Tibial artery (tissue), 4 donors: ENCODE measurements at regions not wholly inside any gene's neighbourhood (a gene's known extent, or its start where the extent isn't known, plus 50 kb on each side); places are given as distances from the start of the nearest gene placed in this dataset.
"Not testable (repeated sequence)": the region's sequence is repeated elsewhere in the genome, so short reads cannot be mapped to it uniquely, and the experiment has no call there.

Experiments
- DNase-seq, 2 donors: peaks; one replicate each; pipeline ENCODE4 v3.0.0-alpha.2; 2019
- H3K27ac ChIP-seq, 2 donors: fragments of 200-600 bp; sonication (generic) in 1 of 2; 1 replicate in 1 of 2; 2 replicates in 1 of 2; pipeline ENCODE4 v1.5.1; 2018 to 2019; ENCODE audit warnings: mild to moderate bottlenecking in 1 of 2
- H3K27me3 ChIP-seq, 2 donors: fragments of 200-600 bp; sonication (generic) in 1 of 2; one replicate each; pipeline versions ENCODE4 v1.5.1 to v1.6.0; 2016 to 2019
- H3K36me3 ChIP-seq, 3 donors: fragments of 200-600 bp; sonication (generic) in 2 of 3; one replicate each; pipeline ENCODE4 v1.5.1; 2016 to 2019; ENCODE audit warnings: mild to moderate bottlenecking in 2 of 3
- H3K4me1 ChIP-seq, 4 donors: fragments of 200-600 bp; sonication (generic) in 2 of 4; 1 replicate in 3 of 4; 2 replicates in 1 of 4; pipeline ENCODE4 v1.5.1; 2016 to 2019
- H3K4me3 ChIP-seq, 2 donors: fragments of 200-600 bp; sonication (generic) in 1 of 2; 1 replicate in 1 of 2; 2 replicates in 1 of 2; pipeline ENCODE4 v1.5.1; 2018 to 2019; ENCODE audit warnings: mild to moderate bottlenecking in 2 of 2
- H3K9me3 ChIP-seq, 3 donors: fragments of 200-600 bp; sonication (generic) in 1 of 3; one replicate each; pipeline ENCODE4 v1.5.1; 2016 to 2019
- intact Hi-C: fragments of 100-400 bp; cut with DNase I; formaldehyde crosslinking; loops from one replicate; pipeline ENCODE4 v1.15.0; 2023; ENCODE audit warnings: low total_unique reads
- TF ChIP-seq, protein P1 (sequence below), 2 experiments: fragments of 200-600 bp in 1 of 2; fragments of 450-650 bp in 1 of 2; IDR thresholded peaks; one replicate each; pipeline ENCODE4 v1.5.1; 2017 to 2019; ENCODE audit warnings: antibody characterized with exemption in 2 of 2, mild to moderate bottlenecking in 1 of 2, moderate library complexity in 1 of 2

GRCh38 chr6:14781772-14782525, 463.9 kb upstream of the JARID2 start:
- TF ChIP-seq, protein P1, sequence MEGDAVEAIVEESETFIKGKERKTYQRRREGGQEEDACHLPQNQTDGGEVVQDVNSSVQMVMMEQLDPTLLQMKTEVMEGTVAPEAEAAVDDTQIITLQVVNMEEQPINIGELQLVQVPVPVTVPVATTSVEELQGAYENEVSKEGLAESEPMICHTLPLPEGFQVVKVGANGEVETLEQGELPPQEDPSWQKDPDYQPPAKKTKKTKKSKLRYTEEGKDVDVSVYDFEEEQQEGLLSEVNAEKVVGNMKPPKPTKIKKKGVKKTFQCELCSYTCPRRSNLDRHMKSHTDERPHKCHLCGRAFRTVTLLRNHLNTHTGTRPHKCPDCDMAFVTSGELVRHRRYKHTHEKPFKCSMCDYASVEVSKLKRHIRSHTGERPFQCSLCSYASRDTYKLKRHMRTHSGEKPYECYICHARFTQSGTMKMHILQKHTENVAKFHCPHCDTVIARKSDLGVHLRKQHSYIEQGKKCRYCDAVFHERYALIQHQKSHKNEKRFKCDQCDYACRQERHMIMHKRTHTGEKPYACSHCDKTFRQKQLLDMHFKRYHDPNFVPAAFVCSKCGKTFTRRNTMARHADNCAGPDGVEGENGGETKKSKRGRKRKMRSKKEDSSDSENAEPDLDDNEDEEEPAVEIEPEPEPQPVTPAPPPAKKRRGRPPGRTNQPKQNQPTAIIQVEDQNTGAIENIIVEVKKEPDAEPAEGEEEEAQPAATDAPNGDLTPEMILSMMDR (IDR thresholded peaks at IDR 0.05) = no peak
- H3K27ac ChIP-seq = no peak overlapping the region
- no peaks in the 10 kb centered on the region for H3K36me3 ChIP-seq

GRCh38 chr6:14782921-14783464, 462.9 kb upstream of the JARID2 start:
- DNase-seq, H3K9me3 ChIP-seq, H3K4me1 ChIP-seq, H3K36me3 ChIP-seq, H3K27ac ChIP-seq, H3K27me3 ChIP-seq, intact Hi-C loops, H3K4me3 ChIP-seq: not testable (repeated sequence)

More at GRCh38 chr6:14781772-14782525, 463.9 kb upstream of the JARID2 start:
- no peak for DNase-seq
- intact Hi-C loops = no loop called here
- H3K9me3 ChIP-seq = no peaks in the 10 kb centered on the region
- no peaks in the 10 kb centered on the region for H3K4me1 ChIP-seq
- H3K4me3 ChIP-seq = no peak overlapping the region
- H3K27me3 ChIP-seq = peaks cover 0 to 2% of the 10 kb centered on the region in 2 donors

- no peaks in the 10 kb centered on the region for H3K4me1 ChIP-seq
- H3K4me3 ChIP-seq = no peak overlapping the region
- intact Hi-C loops = no loop called here
- H3K9me3 ChIP-seq = no peaks in the 10 kb centered on the region
- no peak overlapping the region for H3K27ac ChIP-seq
- TF ChIP-seq, protein P1 (IDR thresholded peaks at IDR 0.05) = no peak
- no peaks in the 10 kb centered on the region for H3K27me3 ChIP-seq
- H3K36me3 ChIP-seq = no peaks in the 10 kb centered on the region
- DNase-seq = no peak
These were observed 462.3 kb upstream of the JARID2 start for GRCh38 chr6:14783594-14783993.

GRCh38 chr6:14784596-14785492, 461.0 kb upstream of the JARID2 start:
- Histone ChIP-seq H3K27ac (no peak overlapping the region), H3K9me3 (no peaks in the 10 kb centered on the region), H3K4me3 (no peak overlapping the region), H3K36me3 (no peaks in the 10 kb centered on the region), H3K4me1 (no peaks in the 10 kb centered on the region), H3K27me3 (no peaks in the 10 kb centered on the region)
- no peak for DNase-seq
- intact Hi-C loops = no loop called here
- TF ChIP-seq, protein P1 (IDR thresholded peaks at IDR 0.05) = no peak

GRCh38 chr6:14785493-14785790, 460.4 kb upstream of the JARID2 start:
- H3K27me3 ChIP-seq = no peaks in the 10 kb centered on the region
- no peak overlapping the region for H3K4me3 ChIP-seq
- H3K4me1 ChIP-seq = no peaks in the 10 kb centered on the region
- no peak for DNase-seq
- H3K36me3 ChIP-seq = no peaks in the 10 kb centered on the region
- TF ChIP-seq, protein P1 (IDR thresholded peaks at IDR 0.05) = no peak
- H3K27ac ChIP-seq = no peak overlapping the region
- intact Hi-C loops = no loop called here
- H3K9me3 ChIP-seq = no peaks in the 10 kb centered on the region

DNA sequence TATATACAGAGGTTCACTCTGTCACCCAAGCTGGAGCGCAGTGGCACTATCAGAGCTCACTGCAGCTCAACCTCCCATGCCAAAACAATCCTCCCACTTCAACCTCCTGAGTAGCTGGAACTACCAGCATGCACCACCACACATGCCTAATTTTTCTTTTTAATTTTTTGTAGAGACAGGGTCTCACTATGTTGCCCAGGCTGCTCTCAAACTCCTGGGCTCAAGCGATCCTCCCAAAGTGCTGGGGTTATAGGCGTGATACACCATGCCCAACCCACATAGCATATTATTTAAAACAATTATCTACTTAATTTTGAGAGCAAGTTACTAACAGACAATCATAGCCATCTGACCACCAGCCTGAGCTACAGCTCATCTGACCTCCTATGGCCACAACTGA, 459.9 kb upstream of the JARID2 start:
- intact Hi-C loops = no loop called here
- no peaks in the 10 kb centered on the region for H3K36me3 ChIP-seq
- H3K4me1 ChIP-seq = no peaks in the 10 kb centered on the region
- TF ChIP-seq, protein P1 (IDR thresholded peaks at IDR 0.05) = no peak
- no peak overlapping the region for H3K4me3 ChIP-seq
- H3K27me3 ChIP-seq = no peaks in the 10 kb centered on the region
- no peaks in the 10 kb centered on the region for H3K9me3 ChIP-seq
- DNase-seq = no peak
- no peak overlapping the region for H3K27ac ChIP-seq
